ENCODE measurements at regions not wholly inside any gene's neighbourhood (a gene's known extent, or its start where the extent isn't known, plus 50 kb on each side); places are given as distances from the start of the nearest gene placed in this dataset.

- no peaks in the 10 kb centered on the region for H3K36me3 ChIP-seq (ENCODE audit: insufficient read depth, low read length)
- no peaks in the 10 kb centered on the region for H3K79me2 ChIP-seq (replicated peaks; ENCODE audit: insufficient read depth, low read length)
- TF ChIP-seq MXI1 (conservative IDR thresholded peaks at IDR 0.05; ENCODE audit: poor library complexity, severe bottlenecking) = no peak
- TF ChIP-seq EZH2 (IDR thresholded peaks at IDR 0.05; ENCODE audit: borderline replicate concordance, insufficient read depth, low read length, poor library complexity, severe bottlenecking) = no peak
- TF ChIP-seq, protein P1, sequence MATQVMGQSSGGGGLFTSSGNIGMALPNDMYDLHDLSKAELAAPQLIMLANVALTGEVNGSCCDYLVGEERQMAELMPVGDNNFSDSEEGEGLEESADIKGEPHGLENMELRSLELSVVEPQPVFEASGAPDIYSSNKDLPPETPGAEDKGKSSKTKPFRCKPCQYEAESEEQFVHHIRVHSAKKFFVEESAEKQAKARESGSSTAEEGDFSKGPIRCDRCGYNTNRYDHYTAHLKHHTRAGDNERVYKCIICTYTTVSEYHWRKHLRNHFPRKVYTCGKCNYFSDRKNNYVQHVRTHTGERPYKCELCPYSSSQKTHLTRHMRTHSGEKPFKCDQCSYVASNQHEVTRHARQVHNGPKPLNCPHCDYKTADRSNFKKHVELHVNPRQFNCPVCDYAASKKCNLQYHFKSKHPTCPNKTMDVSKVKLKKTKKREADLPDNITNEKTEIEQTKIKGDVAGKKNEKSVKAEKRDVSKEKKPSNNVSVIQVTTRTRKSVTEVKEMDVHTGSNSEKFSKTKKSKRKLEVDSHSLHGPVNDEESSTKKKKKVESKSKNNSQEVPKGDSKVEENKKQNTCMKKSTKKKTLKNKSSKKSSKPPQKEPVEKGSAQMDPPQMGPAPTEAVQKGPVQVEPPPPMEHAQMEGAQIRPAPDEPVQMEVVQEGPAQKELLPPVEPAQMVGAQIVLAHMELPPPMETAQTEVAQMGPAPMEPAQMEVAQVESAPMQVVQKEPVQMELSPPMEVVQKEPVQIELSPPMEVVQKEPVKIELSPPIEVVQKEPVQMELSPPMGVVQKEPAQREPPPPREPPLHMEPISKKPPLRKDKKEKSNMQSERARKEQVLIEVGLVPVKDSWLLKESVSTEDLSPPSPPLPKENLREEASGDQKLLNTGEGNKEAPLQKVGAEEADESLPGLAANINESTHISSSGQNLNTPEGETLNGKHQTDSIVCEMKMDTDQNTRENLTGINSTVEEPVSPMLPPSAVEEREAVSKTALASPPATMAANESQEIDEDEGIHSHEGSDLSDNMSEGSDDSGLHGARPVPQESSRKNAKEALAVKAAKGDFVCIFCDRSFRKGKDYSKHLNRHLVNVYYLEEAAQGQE (IDR thresholded peaks at IDR 0.05; ENCODE audit: borderline replicate concordance) = no peak
- TF ChIP-seq, protein P2, sequence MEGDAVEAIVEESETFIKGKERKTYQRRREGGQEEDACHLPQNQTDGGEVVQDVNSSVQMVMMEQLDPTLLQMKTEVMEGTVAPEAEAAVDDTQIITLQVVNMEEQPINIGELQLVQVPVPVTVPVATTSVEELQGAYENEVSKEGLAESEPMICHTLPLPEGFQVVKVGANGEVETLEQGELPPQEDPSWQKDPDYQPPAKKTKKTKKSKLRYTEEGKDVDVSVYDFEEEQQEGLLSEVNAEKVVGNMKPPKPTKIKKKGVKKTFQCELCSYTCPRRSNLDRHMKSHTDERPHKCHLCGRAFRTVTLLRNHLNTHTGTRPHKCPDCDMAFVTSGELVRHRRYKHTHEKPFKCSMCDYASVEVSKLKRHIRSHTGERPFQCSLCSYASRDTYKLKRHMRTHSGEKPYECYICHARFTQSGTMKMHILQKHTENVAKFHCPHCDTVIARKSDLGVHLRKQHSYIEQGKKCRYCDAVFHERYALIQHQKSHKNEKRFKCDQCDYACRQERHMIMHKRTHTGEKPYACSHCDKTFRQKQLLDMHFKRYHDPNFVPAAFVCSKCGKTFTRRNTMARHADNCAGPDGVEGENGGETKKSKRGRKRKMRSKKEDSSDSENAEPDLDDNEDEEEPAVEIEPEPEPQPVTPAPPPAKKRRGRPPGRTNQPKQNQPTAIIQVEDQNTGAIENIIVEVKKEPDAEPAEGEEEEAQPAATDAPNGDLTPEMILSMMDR (IDR thresholded peaks at IDR 0.05; ENCODE audit: poor library complexity, severe bottlenecking) = no peak
- TF ChIP-seq RAD21 (conservative IDR thresholded peaks at IDR 0.05) = no peak
- TF ChIP-seq TAF1 (IDR thresholded peaks at IDR 0.05; ENCODE audit: low read depth) = no peak
- TF ChIP-seq POLR2AphosphoS5 (IDR thresholded peaks at IDR 0.05) = no peak
- no peak for TF ChIP-seq SMC3 (conservative IDR thresholded peaks at IDR 0.05; ENCODE audit: poor library complexity)
- TF ChIP-seq EP300 (conservative IDR thresholded peaks at IDR 0.05; ENCODE audit: poor library complexity, severe bottlenecking) = no peak
- no peak overlapping the region for H3K27ac ChIP-seq (ENCODE audit: low read length)
- H4K20me1 ChIP-seq (ENCODE audit: insufficient read depth) = no peaks in the 10 kb centered on the region
- no peaks in the 10 kb centered on the region for H3K27me3 ChIP-seq (ENCODE audit: insufficient read depth, low read depth, low read length)
- H3K9me3 ChIP-seq (ENCODE audit: low read length) = no peaks in the 10 kb centered on the region
- no peak overlapping the region for H3K9ac ChIP-seq (ENCODE audit: low read length)
- H3F3A ChIP-seq (ENCODE audit: insufficient read depth, low read length, poor library complexity, severe bottlenecking) = no peaks in the 10 kb centered on the region
- H2AFZ ChIP-seq (ENCODE audit: low read depth, low read length) = no peak overlapping the region
- H3K4me3 ChIP-seq (ENCODE audit: low read length) = no peak overlapping the region
- no peak overlapping the region for H3K4me2 ChIP-seq (ENCODE audit: low read length)
- H3K9me2 ChIP-seq (ENCODE audit: insufficient read depth, low read length) = no peaks in the 10 kb centered on the region
Measured at GRCh38 chr14:98325761-98326160, 946.2 kb downstream of the BCL11B start.

DNA sequence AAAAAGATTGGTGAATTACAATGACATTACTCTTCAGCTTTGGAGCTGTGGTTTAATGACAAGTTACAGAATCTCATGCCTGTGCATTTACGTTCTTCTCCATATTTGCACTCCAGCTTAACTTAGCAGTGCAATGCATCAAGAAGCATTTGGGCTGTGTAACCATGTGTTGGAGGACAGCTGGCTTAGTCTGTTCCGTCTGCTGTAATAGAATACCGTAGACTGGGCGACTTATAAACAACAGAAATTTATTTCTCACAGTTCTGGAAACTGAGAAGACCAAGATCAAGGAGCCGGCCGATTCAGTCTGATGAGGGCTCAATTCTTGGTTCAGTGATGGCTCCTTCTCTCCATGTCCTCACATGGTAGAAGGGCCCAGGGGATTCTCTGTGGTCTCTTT is 943.5 kb downstream of the BCL11B start:
- no peak overlapping the region for H3K9ac ChIP-seq (ENCODE audit: low read length)
- no peak overlapping the region for H3K27ac ChIP-seq (ENCODE audit: low read length)
- TF ChIP-seq, protein P1 (IDR thresholded peaks at IDR 0.05; ENCODE audit: borderline replicate concordance) = no peak
- no peak for TF ChIP-seq EP300 (conservative IDR thresholded peaks at IDR 0.05; ENCODE audit: poor library complexity, severe bottlenecking)
- no peak for TF ChIP-seq POLR2AphosphoS5 (IDR thresholded peaks at IDR 0.05)
- TF ChIP-seq SMC3 (conservative IDR thresholded peaks at IDR 0.05; ENCODE audit: poor library complexity) = no peak
- TF ChIP-seq EZH2 (IDR thresholded peaks at IDR 0.05; ENCODE audit: borderline replicate concordance, insufficient read depth, low read length, poor library complexity, severe bottlenecking) = no peak
- no peak for TF ChIP-seq TAF1 (IDR thresholded peaks at IDR 0.05; ENCODE audit: low read depth)
- no peak for TF ChIP-seq MXI1 (conservative IDR thresholded peaks at IDR 0.05; ENCODE audit: poor library complexity, severe bottlenecking)
- TF ChIP-seq RAD21 (conservative IDR thresholded peaks at IDR 0.05) = no peak
- TF ChIP-seq, protein P2 (IDR thresholded peaks at IDR 0.05; ENCODE audit: poor library complexity, severe bottlenecking) = no peak
- H3K36me3 ChIP-seq (ENCODE audit: insufficient read depth, low read length) = no peaks in the 10 kb centered on the region
- no peak overlapping the region for H2AFZ ChIP-seq (ENCODE audit: low read depth, low read length)
- no peak overlapping the region for H3K4me2 ChIP-seq (ENCODE audit: low read length)
- no peaks in the 10 kb centered on the region for H3K27me3 ChIP-seq (ENCODE audit: insufficient read depth, low read depth, low read length)
- no peaks in the 10 kb centered on the region for H3K9me2 ChIP-seq (ENCODE audit: insufficient read depth, low read length)
- no peaks in the 10 kb centered on the region for H4K20me1 ChIP-seq (ENCODE audit: insufficient read depth)
- no peak overlapping the region for H3K4me3 ChIP-seq (ENCODE audit: low read length)
- H3K79me2 ChIP-seq (replicated peaks; ENCODE audit: insufficient read depth, low read length) = no peaks in the 10 kb centered on the region
- H3K9me3 ChIP-seq (ENCODE audit: low read length) = no peaks in the 10 kb centered on the region
- H3F3A ChIP-seq (ENCODE audit: insufficient read depth, low read length, poor library complexity, severe bottlenecking) = no peaks in the 10 kb centered on the region

Measured in neural cell (in vitro differentiated cells).